ENCODE measurements at regions not wholly inside any gene's neighbourhood (a gene's known extent, or its start where the extent isn't known, plus 50 kb on each side); places are given as distances from the start of the nearest gene placed in this dataset.

DNA sequence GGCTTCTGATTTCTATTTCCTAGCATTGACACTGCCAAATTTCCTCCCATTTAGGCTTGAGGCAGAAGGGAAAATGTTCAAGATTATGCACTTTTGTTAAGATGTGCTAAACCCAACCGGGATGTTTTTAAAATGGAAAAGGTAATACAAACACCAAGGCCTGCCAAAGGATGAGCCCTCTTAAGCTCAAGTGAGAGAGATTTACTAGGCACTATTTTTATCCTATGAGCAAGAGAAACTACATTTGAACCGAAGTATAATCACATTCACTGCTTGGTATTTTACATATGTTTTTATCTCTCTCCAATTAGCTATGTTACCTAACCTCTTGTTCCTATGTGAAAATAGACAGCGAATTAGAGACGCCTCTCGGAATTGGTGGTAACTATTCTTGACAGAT, 295.8 kb downstream of the GABRB3 start:
- DNase-seq = no peak

GRCh38 chr15:26475554-26475953, 297.3 kb downstream of the GABRB3 start:
- DNase-seq = no peak

- no peak for DNase-seq
Measured at GRCh38 chr15:26472661-26473060, 300.2 kb downstream of the GABRB3 start.

DNA sequence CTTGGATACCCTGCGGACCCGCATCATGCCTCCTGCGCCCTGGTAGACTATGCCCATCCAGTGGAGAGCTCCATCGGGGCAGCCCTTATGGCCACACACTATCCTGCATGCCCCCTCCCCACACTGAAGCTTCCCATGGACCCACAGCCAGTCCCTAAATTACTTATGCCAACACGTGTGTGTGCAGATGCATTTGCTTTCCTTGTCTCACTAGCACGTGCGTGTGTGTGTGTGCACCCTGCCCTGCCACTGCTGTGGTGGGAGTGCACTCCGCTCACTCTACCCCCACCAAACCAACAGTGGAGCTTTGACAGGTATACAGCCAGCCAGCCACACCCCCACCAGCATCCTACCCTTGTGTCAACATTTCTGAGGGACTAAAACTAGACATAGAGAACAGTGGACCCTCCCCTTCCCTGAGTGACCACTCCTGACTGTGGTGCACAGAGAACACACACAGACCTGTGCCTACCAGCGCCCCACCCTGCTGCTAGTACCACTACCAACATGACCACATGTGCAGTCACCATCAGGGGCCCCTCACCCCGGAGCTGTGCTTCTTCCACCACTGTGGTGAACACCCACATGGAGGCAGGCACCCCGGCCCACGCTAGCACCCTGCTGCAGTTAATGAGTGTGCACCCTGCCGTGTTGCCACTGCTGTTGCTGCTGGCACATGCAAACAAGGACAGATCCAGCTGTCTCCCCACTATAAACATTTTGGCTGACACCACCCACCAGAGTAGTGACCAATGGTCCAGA, 310.8 kb downstream of the GABRB3 start:
- no peak for DNase-seq

DNA sequence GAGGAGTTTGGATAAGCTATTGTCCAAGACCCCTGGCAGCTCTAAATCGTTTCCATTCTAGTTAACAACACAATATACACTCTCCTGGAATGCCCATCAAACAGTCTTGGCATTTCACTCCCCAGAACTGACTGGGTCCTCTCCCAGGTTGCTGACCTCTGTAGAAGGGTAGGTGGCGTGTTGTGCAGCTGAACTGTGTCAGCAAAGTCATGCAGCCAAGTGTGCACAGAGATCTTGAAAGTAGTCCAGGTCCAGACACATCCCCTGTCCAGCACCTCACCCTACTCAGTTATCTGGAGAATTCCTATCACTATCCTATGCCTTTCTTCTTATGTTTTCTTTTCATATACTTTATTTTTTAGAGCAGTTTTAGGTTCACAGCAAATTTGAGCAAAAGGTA, 312.7 kb downstream of the GABRB3 start:
- no peak for DNase-seq

- no peak for DNase-seq
Measured at GRCh38 chr15:26455828-26456227, 317.0 kb downstream of the GABRB3 start.

GRCh38 chr15:26453914-26454313, 319.0 kb downstream of the GABRB3 start:
- DNase-seq = no peak

DNA sequence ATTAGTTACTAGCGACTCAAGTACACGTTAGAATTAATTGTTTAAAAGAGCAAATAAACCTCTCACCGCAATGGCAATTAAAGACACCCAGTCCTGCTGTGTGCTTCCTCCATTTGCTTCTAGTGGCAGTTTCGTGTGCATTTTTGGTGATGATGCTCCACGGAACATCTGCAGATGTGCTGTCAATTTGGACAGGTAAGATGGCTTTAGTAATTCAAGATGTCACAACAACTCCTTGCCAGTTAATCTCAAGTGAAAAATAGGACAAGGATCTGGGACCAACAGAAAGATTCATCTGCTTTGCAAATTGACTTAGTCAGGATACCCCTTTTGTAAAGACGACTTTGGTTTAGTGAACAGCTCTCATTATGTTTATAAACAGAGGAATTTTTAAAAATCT, 320.9 kb downstream of the GABRB3 start:
- no peak for DNase-seq

GRCh38 chr15:26449291-26449690, 323.6 kb downstream of the GABRB3 start:
- DNase-seq = no peak

- no peak for DNase-seq
Measured at GRCh38 chr15:26443321-26443720, 329.5 kb downstream of the GABRB3 start.

DNA sequence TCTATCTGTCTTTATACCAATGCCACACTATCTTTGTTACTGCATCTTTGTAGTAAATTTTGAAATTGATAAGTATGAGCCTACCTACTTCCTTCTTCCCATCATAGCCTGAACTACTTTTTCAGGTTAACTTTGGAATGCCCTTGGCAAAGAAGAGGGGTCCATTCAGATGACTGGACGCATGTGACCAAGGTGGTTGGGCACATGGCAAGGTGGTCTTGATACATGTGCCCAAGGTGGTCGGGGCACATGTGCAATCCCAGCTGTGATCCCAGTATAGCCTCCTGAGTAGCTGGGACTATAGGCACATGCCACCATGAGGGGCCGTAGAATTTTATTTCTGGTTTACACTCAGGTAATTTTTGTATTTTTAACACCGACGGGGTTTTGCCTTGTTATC, 330.2 kb downstream of the GABRB3 start:
- no peak for DNase-seq

GRCh38 chr15:26439681-26440080, 333.2 kb downstream of the GABRB3 start:
- DNase-seq = no peak

- no peak for DNase-seq
Measured at GRCh38 chr15:26438718-26439117, 334.1 kb downstream of the GABRB3 start.

DNA sequence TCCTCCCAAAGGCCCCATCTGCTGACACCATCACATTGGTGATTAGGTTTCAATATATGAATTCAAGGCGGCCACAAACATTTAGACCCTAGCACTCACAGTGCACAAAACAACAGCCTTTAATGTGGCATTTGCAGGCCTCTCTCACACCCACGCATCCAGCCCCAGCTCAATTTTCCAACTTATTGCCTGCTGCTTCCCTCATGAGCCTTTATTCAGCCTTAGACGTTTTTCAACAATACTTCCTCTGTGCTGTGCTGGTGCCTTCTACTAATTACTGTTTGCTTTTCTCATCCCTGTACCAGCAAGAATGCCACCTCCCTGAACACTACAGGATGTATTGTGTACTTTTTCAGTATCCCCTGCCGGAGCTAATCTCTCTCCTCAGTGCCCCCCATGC, 334.6 kb downstream of the GABRB3 start:
- DNase-seq = no peak

DNA sequence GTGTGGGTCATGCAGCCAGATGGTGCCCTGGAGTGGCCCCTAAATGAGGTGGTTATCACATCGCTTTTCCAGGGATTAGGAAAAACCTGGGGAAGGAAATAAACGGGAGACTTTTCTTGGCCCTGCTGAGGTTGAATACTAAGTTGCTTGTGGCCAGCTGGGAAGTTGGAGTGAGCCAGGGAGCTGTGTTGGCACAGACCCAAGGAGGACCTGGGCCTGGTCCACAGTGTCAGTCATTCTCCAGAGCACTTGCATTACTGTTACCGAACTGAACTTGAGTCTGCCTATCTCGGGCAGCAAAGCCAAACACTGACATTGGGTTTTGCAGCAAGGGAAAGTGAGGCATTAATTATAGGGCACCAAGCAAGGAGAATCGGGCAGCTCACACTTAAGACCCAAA, 339.0 kb downstream of the GABRB3 start:
- DNase-seq = no peak

- no peak for DNase-seq
Measured at GRCh38 chr15:26433060-26433459, 339.8 kb downstream of the GABRB3 start.

GRCh38 chr15:26421065-26421464, 351.8 kb downstream of the GABRB3 start:
- DNase-seq = no peak

DNA sequence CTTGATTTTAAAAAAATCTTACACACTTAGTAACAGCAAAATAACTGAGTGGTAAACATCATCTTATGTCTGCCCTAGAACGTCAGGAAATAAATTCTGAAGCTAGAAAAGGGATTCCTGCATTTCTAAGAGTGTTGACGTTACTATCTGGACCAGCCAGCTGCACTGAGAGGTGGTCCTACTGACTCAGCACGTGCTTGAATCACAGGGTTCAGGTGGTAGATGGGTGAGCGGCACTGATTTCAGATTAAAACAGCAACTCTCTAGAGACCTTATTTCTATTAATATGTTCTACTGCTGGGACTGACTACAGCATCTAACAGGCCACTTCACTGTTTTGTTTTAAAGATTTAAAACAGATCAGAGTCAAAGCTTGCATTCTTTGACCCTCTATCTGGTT, 377.2 kb downstream of the GABRB3 start:
- no peak for DNase-seq

DNA sequence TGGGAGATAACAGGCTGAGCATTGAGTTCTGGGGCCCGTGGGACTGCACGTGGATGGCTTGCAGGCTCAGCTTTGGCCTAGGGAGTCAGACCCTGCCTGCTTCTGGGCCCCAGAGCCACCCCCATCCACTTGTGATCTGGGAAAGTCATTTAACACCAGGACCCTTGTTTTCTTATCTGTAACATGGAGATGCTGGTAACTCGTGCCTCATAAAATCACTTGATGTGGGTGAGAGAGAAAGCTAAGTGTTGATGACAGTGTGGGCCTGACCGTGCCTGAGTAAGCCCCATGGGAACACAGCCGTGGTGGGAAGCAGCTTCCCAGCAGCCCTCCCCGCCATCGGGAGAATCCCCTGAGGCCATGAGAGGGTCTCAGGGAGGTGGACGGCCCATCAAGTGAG, 378.1 kb downstream of the GABRB3 start:
- DNase-seq = no peak

DNA sequence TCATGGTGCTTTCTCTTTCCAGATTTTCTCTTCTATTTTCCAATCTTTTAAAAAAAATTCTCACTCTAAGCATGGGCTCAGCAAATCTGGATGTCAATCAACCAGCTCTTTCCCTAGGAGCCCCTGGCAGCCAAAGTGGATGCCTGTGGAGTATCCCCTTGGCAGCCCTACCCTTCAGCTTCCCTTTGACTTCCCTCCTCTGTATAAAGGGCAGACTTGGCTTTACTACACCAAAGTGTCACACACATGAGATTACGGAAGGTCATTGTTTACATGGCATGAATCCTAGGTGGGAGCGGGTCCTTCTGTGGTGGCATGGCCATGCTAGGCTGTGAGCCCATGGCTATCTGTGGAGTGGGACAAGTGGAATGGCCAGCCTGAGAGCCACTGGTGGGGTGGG, 379.9 kb downstream of the GABRB3 start:
- DNase-seq = no peak

DNA sequence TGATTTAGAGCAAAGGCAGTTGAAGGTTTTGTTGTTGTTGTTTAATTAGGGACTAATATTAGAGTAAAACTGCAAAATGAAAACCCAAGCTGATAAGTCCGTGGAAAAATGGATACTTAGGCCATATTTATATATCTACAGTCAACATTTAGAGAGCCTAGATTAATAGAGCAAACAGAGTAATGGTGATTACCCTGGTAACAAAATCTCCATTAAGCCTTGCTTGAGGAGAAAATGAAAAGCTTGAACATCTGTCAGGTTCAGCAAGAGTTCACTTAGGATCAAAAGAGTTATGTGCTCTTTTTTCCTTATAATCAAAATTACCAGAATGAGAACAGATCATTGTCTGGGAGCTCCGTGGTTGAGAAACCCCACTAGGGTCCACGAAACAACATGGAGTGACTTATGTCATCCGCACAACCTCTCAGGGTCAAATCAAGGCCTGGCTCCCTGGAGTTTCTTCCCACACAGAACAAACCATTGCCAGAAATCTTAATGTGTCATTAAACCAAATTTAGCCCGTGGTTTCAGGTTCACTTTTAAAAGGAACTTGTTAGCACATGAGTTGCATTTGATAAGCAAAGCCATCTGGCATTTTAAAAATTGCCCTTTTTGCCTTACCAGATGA, 381.2 kb downstream of the GABRB3 start:
- DNase-seq = no peak

DNA sequence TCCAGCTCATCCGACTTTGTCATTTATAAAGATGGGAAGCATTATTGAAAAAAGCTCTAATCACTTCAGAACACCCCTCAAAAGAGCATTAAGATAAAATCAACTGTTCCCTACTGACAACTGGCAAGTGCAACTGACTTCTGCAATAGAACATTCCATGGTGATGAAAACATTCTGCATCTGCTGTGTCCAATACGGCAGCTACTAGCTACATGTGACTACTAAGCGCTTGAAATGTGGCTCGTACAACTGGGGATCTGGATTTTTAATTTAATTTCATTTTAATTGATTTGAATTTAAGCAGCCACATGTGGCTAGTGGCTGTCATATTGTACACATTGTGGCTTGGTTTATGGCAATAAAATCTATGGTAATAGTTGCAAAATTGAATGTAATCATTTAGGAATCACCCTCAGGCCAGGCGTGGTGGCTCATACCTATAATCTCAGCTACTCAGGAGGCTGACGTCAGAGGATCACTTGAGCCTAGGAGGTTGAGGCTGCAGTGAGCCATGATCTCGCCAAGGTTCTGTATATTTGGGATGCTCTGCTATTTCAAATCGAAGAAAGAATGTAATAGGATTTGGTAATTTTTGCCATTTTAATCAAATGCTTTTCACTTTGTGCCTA, 390.3 kb downstream of the GABRB3 start:
- DNase-seq = no peak

GRCh38 chr15:26378304-26378703, 394.6 kb downstream of the GABRB3 start:
- no peak for DNase-seq

DNA sequence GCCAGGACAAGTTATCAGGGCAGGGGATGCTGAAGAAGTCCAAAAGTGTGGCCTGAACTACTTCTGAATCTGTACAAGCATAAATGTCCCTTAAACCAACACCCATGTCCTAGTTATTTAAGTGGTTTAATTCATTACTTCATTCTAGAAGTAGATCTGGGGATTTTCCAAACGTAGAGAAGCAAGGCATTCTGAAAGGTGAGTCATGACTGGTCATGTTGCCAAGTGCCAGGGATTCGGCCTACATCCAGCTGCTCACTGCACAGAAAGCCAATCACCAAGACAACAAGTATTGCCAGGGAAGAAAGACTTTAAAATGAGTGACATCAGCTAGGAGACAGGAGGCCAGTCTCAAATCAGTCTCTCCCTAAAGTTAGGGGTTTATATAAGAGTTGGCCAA, 396.6 kb downstream of the GABRB3 start:
- no peak for DNase-seq
